Endodermal cell (in vitro differentiated cells): ENCODE measurements at regions not wholly inside any gene's neighbourhood (a gene's known extent, or its start where the extent isn't known, plus 50 kb on each side); places are given as distances from the start of the nearest gene placed in this dataset.

Experiments
- DNase-seq: peaks from one replicate; pipeline ENCODE4 v3.0.0-alpha.2; 2017
- H3K27ac ChIP-seq: 2 replicates; pipeline ENCODE4 v1.5.1; 2013; ENCODE audit warnings: mild to moderate bottlenecking, low read depth, low read length, moderate library complexity
- H3K27me3 ChIP-seq: 2 replicates; pipeline ENCODE4 v1.6.1; 2013; ENCODE audit warnings: mild to moderate bottlenecking, low read length, moderate library complexity; ENCODE audit not compliant: insufficient read depth, control insufficient read depth, poor library complexity, severe bottlenecking
- H3K36me3 ChIP-seq: 2 replicates; pipeline ENCODE4 v1.7.0; 2013; ENCODE audit warnings: mild to moderate bottlenecking, low read length, moderate library complexity; ENCODE audit not compliant: control insufficient read depth, insufficient read depth
- H3K4me1 ChIP-seq: one replicate; pipeline ENCODE4 v1.7.0; 2013; ENCODE audit warnings: low read length; ENCODE audit not compliant: control insufficient read depth, insufficient read depth
- H3K4me3 ChIP-seq: 2 replicates; pipeline ENCODE4 v1.5.1; 2013; ENCODE audit warnings: mild to moderate bottlenecking, low read length, moderate library complexity
- H3K9ac ChIP-seq: 2 replicates; pipeline ENCODE4 v1.6.1; 2013; ENCODE audit warnings: mild to moderate bottlenecking, low read length, moderate library complexity; ENCODE audit not compliant: poor library complexity, severe bottlenecking; ENCODE audit errors: extremely low read depth
- H3K9me3 ChIP-seq: 2 replicates; pipeline ENCODE4 v1.6.1; 2013; ENCODE audit warnings: mild to moderate bottlenecking, low read length, moderate library complexity; ENCODE audit not compliant: control insufficient read depth
- H3K27ac Mint-ChIP-seq: 2 replicates; pipeline ENCODE4 v1.8.0; 2020; ENCODE audit warnings: mixed read lengths
- H3K27me3 Mint-ChIP-seq: 2 replicates; pipeline ENCODE4 v1.8.0; 2021; ENCODE audit warnings: mild to moderate bottlenecking, mixed read lengths; ENCODE audit not compliant: insufficient read depth
- H3K36me3 Mint-ChIP-seq: 2 replicates; pipeline ENCODE4 v1.8.0; 2020; ENCODE audit warnings: low read depth, mixed read lengths
- H3K4me1 Mint-ChIP-seq: 2 replicates; pipeline ENCODE4 v1.8.0; 2020; ENCODE audit warnings: mixed read lengths
- H3K4me3 Mint-ChIP-seq: 2 replicates; pipeline ENCODE4 v1.8.0; 2020; ENCODE audit warnings: mild to moderate bottlenecking, moderate library complexity, mixed read lengths
- H3K9me3 Mint-ChIP-seq: 2 replicates; pipeline ENCODE4 v1.8.0; 2020; ENCODE audit warnings: mild to moderate bottlenecking, mixed read lengths
- WGBS, 2 experiments: methylation state at CpG; one replicate each; pipeline versions ENCODE4 v1.1.5 to v1.1.7; 2013; ENCODE audit warnings: missing lambda C conversion rate in 2 of 2, mixed read lengths in 1 of 2; ENCODE audit not compliant: insufficient coverage in 1 of 2, insufficient read length in 1 of 2; 5-methylcytosine and 5-hydroxymethylcytosine counted together
- TF ChIP-seq, protein P1 (sequence below): fragments of 200-600 bp; sonication (generic); conservative IDR thresholded peaks from 2 replicates; pipeline ENCODE4 v1.5.0; 2021; ENCODE audit warnings: antibody characterized with exemption, mild to moderate bottlenecking

DNA sequence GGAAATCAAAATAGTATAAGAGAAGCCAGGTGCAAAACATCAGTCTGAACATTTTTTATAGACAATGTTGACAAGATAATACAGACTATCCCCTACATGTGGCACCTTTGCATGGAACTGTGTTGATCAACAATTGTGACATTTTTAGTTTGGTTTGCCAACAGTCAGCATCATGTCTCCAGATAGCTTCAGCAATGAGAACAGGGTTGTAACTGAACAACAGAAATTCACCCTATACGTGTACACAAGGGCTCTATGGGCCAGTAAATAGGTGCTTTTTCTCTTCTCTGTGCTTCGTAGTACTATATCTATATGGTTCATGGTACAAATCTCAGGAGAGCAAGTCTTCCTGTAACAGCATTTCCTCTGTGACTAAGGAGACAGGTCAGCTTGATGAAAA is 310.4 kb downstream of the ATXN7L3B start:
- Histone ChIP-seq H3K4me1 (no peaks in the 10 kb centered on the region), H3K9me3 (no peaks in the 10 kb centered on the region), H3K9ac (no peak overlapping the region), H3K27me3 (no peaks in the 10 kb centered on the region), H3K4me3 (no peak overlapping the region), H3K27ac (no peak overlapping the region), H3K36me3 (no peaks in the 10 kb centered on the region)
- no peak overlapping the region for H3K4me3 Mint-ChIP-seq
- no peak for DNase-seq
- no peak overlapping the region for H3K27ac Mint-ChIP-seq
- H3K9me3 Mint-ChIP-seq, result no peaks in the 10 kb centered on the region
- H3K4me1 Mint-ChIP-seq, result no peaks in the 10 kb centered on the region
- no peaks in the 10 kb centered on the region for H3K27me3 Mint-ChIP-seq
- WGBS, 2 experiments, result 98% methylated on average over 2 of the region's 2 CpGs; no CpG with 5 or more reads in 1 of the 2 experiments
- H3K36me3 Mint-ChIP-seq, result no peaks in the 10 kb centered on the region
- TF ChIP-seq, protein P1, sequence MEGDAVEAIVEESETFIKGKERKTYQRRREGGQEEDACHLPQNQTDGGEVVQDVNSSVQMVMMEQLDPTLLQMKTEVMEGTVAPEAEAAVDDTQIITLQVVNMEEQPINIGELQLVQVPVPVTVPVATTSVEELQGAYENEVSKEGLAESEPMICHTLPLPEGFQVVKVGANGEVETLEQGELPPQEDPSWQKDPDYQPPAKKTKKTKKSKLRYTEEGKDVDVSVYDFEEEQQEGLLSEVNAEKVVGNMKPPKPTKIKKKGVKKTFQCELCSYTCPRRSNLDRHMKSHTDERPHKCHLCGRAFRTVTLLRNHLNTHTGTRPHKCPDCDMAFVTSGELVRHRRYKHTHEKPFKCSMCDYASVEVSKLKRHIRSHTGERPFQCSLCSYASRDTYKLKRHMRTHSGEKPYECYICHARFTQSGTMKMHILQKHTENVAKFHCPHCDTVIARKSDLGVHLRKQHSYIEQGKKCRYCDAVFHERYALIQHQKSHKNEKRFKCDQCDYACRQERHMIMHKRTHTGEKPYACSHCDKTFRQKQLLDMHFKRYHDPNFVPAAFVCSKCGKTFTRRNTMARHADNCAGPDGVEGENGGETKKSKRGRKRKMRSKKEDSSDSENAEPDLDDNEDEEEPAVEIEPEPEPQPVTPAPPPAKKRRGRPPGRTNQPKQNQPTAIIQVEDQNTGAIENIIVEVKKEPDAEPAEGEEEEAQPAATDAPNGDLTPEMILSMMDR, result no peak

DNA sequence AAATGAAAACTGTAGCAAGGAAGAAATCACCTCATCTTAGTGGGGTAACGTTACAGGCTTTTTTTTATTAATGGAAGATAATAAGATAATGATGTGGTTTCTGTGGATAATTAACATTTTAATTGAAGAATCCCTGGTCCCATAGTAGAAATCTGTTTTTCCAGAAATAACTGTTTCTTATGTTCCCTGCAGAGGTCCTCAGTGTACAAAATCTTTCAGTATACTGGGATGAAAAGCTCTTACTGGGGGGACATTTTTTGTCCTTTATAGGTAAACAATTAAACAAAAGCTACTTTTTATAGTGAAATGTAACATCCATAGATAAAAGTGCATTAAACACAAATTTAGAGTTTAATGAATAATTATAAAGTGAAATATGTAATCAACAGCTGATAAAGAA is 312.2 kb downstream of the ATXN7L3B start:
- Histone ChIP-seq H3K27me3 (no peaks in the 10 kb centered on the region), H3K9ac (no peak overlapping the region), H3K36me3 (no peaks in the 10 kb centered on the region), H3K9me3 (no peaks in the 10 kb centered on the region), H3K4me3 (no peak overlapping the region), H3K4me1 (no peaks in the 10 kb centered on the region), H3K27ac (no peak overlapping the region)
- H3K4me3 Mint-ChIP-seq, result no peak overlapping the region
- DNase-seq, result no peak
- H3K36me3 Mint-ChIP-seq, result no peaks in the 10 kb centered on the region
- H3K4me1 Mint-ChIP-seq, result no peaks in the 10 kb centered on the region
- no peaks in the 10 kb centered on the region for H3K27me3 Mint-ChIP-seq
- TF ChIP-seq, protein P1, result no peak
- H3K9me3 Mint-ChIP-seq, result no peaks in the 10 kb centered on the region
- 78% methylated on average over 1 of the region's 1 CpG; no CpG with 5 or more reads in 1 of the 2 experiments for WGBS, 2 experiments
- no peak overlapping the region for H3K27ac Mint-ChIP-seq

DNA sequence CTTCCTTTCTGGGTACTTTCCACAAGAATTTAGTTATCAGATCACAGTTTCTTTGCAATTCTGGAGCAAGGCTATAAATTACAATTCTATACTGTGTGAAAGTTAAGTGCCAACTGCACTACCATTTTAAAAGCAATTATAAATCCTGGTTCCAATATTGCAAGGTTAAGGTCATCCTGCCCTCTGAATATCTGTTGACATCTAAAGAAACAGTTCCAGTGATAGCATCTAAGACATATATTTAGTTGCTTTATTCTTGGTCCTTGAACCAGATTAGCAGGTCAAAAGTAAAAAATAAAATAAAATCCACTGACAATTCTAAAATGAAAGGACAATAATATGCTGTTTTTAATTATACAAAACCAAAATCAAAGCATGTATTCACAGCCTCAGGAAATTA is 334.2 kb downstream of the ATXN7L3B start:
- H3K36me3 Mint-ChIP-seq, result no peaks in the 10 kb centered on the region
- TF ChIP-seq, protein P1, result no peak
- no peaks in the 10 kb centered on the region for H3K36me3 ChIP-seq
- no peaks in the 10 kb centered on the region for H3K27me3 ChIP-seq
- no peaks in the 10 kb centered on the region for H3K4me1 ChIP-seq
- no peak overlapping the region for H3K4me3 Mint-ChIP-seq
- H3K27ac ChIP-seq, result no peak overlapping the region
- H3K4me3 ChIP-seq, result no peak overlapping the region
- DNase-seq, result no peak
- no peak overlapping the region for H3K9ac ChIP-seq
- H3K27me3 Mint-ChIP-seq, result no peaks in the 10 kb centered on the region
- peaks cover 8% of the 10 kb centered on the region for H3K9me3 Mint-ChIP-seq
- H3K27ac Mint-ChIP-seq, result no peak overlapping the region
- no peaks in the 10 kb centered on the region for H3K4me1 Mint-ChIP-seq
- H3K9me3 ChIP-seq, result peaks cover 4% of the 10 kb centered on the region
